ENCODE measurements at regions not wholly inside any gene's neighbourhood (a gene's known extent, or its start where the extent isn't known, plus 50 kb on each side); places are given as distances from the start of the nearest gene placed in this dataset.

- no peak for DNase-seq (ENCODE audit: low read depth in 2 of 2)
Observed at GRCh38 chr20:39163993-39164392, 201.8 kb downstream of the DHX35 start.

- no peak for DNase-seq (ENCODE audit: low read depth in 2 of 2)
Observed at GRCh38 chr20:39161900-39162299, 199.8 kb downstream of the DHX35 start.

- no peak for DNase-seq (ENCODE audit: low read depth in 2 of 2)
Observed at GRCh38 chr20:39155971-39156370, 193.8 kb downstream of the DHX35 start.

GRCh38 chr20:39152742-39153141 lies 190.6 kb downstream of the DHX35 start:
- no peak for DNase-seq (ENCODE audit: low read depth in 2 of 2)

- no peak for DNase-seq (ENCODE audit: low read depth in 2 of 2)
Observed at GRCh38 chr20:39152126-39152525, 190.0 kb downstream of the DHX35 start.

- DNase-seq (ENCODE audit: low read depth in 2 of 2): no peak
Observed at GRCh38 chr20:39150501-39150900, 188.4 kb downstream of the DHX35 start.

GRCh38 chr20:39146394-39146793 lies 184.2 kb downstream of the DHX35 start:
- DNase-seq (ENCODE audit: low read depth in 2 of 2): no peak

- no peak for DNase-seq (ENCODE audit: low read depth in 2 of 2)
Observed at GRCh38 chr20:39145921-39146320, 183.8 kb downstream of the DHX35 start.

GRCh38 chr20:39144757-39145156 lies 182.6 kb downstream of the DHX35 start:
- no peak for DNase-seq (ENCODE audit: low read depth in 2 of 2)

GRCh38 chr20:39142407-39143096 lies 180.4 kb downstream of the DHX35 start:
- DNase-seq (ENCODE audit: low read depth in 2 of 2): no peak

GRCh38 chr20:39137299-39137698 lies 175.2 kb downstream of the DHX35 start:
- DNase-seq (ENCODE audit: low read depth in 2 of 2): no peak

GRCh38 chr20:39136798-39137197 lies 174.7 kb downstream of the DHX35 start:
- no peak for DNase-seq (ENCODE audit: low read depth in 2 of 2)

- DNase-seq (ENCODE audit: low read depth in 2 of 2): no peak
Observed at GRCh38 chr20:39135885-39136544, 173.9 kb downstream of the DHX35 start.

GRCh38 chr20:39133201-39133600 lies 171.1 kb downstream of the DHX35 start:
- no peak for DNase-seq (ENCODE audit: low read depth in 2 of 2)

- no peak for DNase-seq (ENCODE audit: low read depth in 2 of 2)
Observed at GRCh38 chr20:39132511-39132910, 170.4 kb downstream of the DHX35 start.

- no peak for DNase-seq (ENCODE audit: low read depth in 2 of 2)
Observed at GRCh38 chr20:39132093-39132492, 169.9 kb downstream of the DHX35 start.

- no peak for DNase-seq (ENCODE audit: low read depth in 2 of 2)
Observed at GRCh38 chr20:39130627-39131026, 168.5 kb downstream of the DHX35 start.

- no peak for DNase-seq (ENCODE audit: low read depth in 2 of 2)
Observed at GRCh38 chr20:39129523-39129922, 167.4 kb downstream of the DHX35 start.

GRCh38 chr20:39124064-39124463 lies 161.9 kb downstream of the DHX35 start:
- DNase-seq (ENCODE audit: low read depth in 2 of 2): no peak

- DNase-seq (ENCODE audit: low read depth in 2 of 2): no peak
Observed at GRCh38 chr20:39123185-39123557, 161.0 kb downstream of the DHX35 start.

GRCh38 chr20:39117491-39117890 lies 155.3 kb downstream of the DHX35 start:
- DNase-seq (ENCODE audit: low read depth in 2 of 2): no peak

- DNase-seq (ENCODE audit: low read depth in 2 of 2): no peak
Observed at GRCh38 chr20:39116020-39116419, 153.9 kb downstream of the DHX35 start.

GRCh38 chr20:39112178-39112743 lies 150.1 kb downstream of the DHX35 start:
- no peak for DNase-seq (ENCODE audit: low read depth in 2 of 2)
